Fibroblast of upper back skin (primary cell): ENCODE measurements at regions not wholly inside any gene's neighbourhood (a gene's known extent, or its start where the extent isn't known, plus 50 kb on each side); places are given as distances from the start of the nearest gene placed in this dataset.
A peak's percentile ranks its signal among the peaks of the same experiment; 100 is the strongest.

Experiments used
- DNase-seq: peaks from one replicate; pipeline ENCODE4 v3.0.0-alpha.2; 2013

GRCh38 chr2:21740484-21740883, 616.7 kb downstream of the TDRD15 start:
- DNase-seq, result peak; percentile 75

GRCh38 chr2:21746499-21746898, 622.7 kb downstream of the TDRD15 start:
- DNase-seq, result no peak

- no peak for DNase-seq
Measured at GRCh38 chr2:21748501-21748900, 624.7 kb downstream of the TDRD15 start.

GRCh38 chr2:21754164-21754788, 630.5 kb downstream of the TDRD15 start:
- DNase-seq, result no peak

DNA sequence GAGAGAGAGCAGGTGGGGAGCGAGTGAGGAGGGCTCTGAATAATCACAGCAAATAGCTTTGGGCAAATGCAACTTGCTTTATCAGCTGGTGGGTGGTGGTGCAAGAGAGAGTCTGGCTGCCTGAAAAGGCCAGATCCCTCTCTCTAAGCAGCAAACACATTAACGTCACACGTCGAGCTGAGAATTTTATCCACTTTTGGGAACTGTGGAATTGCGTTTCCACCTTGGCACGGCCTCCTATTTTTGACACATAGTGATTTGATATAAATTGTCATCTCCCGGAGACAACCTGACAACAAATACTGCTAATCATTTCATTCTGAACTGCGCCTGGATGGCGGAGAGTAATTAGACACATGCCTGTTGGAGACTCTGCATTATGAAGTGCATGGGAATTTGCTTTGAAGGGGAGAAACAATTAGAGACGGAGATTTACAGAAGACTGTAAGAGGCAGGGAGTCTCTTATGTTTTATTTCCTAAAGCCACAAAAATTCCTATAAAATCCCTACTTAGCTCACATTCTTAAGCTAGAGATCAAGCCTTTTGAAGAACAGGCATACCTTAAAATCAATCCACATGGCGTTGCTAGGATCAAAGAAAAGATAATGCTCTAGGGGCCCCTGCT, 634.1 kb downstream of the TDRD15 start:
- no peak for DNase-seq

- DNase-seq, result no peak
Measured at GRCh38 chr2:21759819-21760218, 636.1 kb downstream of the TDRD15 start.

DNA sequence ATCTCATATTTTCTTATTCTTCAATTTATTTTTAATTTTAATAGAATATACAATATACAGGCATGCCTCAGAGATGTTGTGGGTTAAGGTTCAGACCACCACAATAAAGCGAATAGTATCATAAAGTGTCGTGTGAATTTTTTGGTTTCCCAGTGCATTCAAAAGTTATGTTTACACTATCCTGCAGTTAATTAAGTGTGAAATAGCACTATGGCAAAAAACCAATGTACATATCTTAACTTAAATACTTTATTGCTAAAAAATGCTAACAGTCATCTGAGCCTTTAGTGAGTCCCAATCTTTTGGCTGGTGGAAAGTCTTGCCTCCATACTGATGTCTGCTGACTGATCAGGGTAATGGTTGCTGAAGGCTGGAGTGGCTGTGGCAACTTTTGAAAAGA, 637.6 kb downstream of the TDRD15 start:
- no peak for DNase-seq

DNA sequence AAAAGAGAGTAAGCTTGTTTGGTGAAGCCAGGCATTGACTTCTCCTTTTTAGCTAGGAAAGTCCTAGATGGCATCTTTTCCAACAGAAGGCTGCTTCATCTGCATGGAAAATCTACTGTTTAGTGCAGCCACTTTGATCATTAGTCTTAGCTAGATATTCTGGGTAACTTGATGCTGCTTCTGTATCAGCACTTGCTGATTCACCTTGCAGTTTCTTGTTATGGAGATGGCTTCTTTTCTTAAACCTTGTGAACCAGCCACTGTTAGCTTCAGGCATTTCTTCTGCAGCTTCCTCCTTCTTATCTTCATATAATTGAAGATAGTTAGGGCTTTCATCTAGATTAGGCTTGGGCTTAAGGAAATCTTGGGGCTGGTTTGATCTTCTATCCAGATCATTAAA, 639.7 kb downstream of the TDRD15 start:
- no peak for DNase-seq

GRCh38 chr2:21770787-21771186, 647.0 kb downstream of the TDRD15 start:
- no peak for DNase-seq

DNA sequence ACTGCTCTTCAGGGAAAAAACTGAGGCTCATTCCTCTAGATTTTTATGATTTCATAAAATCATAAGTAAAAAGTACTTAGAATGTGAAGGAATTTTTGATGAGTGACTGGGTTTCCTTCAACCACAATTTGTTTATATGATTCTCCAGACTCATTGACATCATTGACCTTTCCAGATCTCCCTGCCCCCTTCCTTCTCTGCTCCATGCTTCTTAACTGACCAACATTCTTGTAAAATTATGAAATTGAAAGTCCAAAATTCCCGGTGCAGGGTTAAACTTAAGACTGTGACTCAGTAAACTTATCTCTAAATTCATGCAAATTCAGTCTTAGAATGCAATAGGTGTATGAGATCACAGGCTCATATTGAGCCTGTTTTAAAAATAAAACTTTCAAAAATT, 648.9 kb downstream of the TDRD15 start:
- DNase-seq, result peak; percentile 86

DNA sequence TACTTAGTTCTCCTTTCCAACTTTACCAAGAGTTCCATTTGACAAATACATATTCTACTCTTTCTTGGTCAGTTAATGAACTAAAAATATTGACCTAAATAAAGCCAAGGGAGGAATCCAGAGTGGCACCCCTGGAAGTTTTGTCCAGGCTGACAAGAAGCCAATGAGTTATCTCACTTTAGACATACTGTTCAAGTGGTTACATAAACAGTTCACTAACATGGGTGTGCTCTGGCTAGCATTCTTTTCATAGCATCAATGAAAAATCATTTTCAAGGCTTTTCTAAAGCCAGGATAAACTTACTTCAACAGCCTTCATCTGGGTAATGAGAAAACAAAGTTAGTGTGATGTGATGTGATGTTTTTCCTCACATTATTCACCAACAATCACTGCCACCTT, 649.4 kb downstream of the TDRD15 start:
- no peak for DNase-seq

DNA sequence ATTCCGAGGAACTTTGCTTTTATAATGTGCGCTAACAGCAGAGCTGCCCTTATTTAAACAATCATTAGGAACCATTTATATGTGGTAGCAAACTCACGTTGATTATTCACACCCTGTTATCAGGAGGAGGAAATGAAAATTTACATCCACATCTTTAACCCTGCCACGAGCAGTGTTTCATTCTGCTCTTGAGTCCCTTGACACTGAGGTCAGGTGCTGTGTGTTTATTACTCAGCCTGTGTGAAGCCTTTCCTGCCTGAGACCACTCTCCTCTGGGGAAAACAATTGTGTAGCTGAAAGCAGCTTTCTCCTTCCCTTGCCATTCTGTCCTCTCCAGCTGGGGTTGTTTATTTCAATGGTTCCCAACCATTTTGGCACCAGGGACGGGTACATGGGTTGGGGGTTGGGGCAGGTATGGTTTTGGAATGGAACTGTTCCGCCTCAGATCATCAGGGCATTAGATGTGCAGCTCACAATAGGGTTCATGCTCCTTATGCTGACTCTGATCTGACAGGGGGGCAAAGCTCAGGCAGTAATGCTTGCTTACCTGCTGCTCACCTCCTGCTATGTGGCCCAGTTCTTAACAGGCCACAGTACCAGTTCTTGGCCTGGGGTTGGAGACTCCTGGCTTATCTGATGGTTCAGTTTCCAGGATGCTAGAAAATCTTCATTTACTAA, 651.1 kb downstream of the TDRD15 start:
- DNase-seq, result no peak

DNA sequence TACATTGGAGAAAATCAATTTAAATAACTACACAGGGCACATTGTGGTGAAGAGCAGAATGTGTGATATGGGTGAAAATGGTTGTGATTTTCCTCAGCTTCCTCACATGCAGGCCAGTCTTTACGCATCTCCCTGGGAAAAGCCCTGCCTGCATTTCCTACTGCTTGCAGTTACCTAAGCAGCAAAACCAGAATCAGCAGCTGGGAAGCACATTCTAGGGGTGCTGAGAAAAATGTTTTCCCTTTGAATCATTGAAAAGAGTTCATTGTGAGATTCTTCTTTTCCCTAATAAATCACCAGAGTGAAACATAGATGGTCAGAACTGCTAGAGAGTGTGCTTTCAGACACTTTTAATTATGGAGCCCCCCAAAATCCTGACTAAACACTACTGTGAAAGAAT, 656.0 kb downstream of the TDRD15 start:
- no peak for DNase-seq

- DNase-seq, result no peak
Measured at GRCh38 chr2:21781962-21782361, 658.2 kb downstream of the TDRD15 start.

GRCh38 chr2:21782866-21783265, 659.1 kb downstream of the TDRD15 start:
- DNase-seq, result no peak

DNA sequence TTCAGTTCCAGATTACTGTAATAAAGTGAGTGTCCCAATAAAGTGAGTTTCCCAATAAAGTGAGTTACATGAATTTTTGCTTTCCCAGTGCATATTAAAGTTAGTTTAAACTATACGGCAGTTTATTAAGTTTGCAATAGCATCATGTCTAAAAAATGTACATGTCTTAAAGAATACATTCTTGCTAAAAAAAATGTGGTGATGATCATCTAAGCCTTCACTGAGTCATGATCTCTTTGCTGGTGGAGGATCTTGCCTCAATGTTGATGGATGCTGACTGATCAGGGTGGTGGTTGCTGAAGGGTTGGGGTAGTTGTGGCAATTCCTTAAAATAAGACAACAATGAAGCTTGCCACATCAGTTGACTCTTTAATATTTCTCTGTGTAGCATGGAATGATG, 664.2 kb downstream of the TDRD15 start:
- peak; percentile 69 for DNase-seq

GRCh38 chr2:21790311-21790710, 666.5 kb downstream of the TDRD15 start:
- peak; percentile 2 for DNase-seq

GRCh38 chr2:21792571-21792970, 668.8 kb downstream of the TDRD15 start:
- DNase-seq, result no peak

DNA sequence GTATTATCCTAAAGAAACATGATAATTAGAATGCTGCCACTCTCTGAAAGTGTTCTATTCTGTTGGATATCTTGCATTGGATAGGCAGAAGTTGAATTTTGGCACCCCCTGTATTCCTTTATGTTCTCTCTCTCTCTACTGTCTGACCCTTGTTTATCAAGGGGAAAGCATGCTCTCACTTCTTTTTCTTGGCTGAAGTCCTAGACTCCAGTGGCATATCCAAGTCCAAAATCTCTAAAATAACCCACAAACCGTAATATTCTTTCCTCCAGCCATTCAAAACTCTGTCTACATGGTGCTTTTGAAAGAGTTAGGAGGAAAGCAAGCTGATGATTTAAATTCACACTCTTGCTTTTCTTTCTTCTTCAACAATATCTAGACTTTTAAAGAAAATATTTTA, 669.7 kb downstream of the TDRD15 start:
- DNase-seq, result peak; percentile 10

DNA sequence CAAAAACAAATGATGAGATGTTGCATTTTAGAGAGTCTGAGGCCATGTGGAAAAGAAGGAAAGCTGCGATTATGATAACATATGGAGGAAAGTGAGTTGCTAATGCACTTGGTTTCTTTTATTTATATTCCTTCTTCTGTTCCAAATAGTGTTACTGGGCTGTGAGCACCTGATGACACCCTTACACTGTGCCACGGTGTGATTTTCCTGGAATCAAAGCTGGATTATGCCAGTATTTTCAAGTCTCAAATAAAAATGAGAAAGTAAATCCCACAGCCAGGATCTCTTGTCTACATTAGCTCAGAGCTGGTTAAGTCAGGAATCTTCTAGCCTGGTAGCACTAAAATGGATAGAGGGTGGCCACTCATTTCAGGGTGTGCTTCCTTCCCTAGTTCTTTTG, 670.8 kb downstream of the TDRD15 start:
- DNase-seq, result no peak

GRCh38 chr2:21800356-21800755, 676.6 kb downstream of the TDRD15 start:
- no peak for DNase-seq

- DNase-seq, result no peak
Measured at GRCh38 chr2:21803550-21803949, 679.8 kb downstream of the TDRD15 start.

DNA sequence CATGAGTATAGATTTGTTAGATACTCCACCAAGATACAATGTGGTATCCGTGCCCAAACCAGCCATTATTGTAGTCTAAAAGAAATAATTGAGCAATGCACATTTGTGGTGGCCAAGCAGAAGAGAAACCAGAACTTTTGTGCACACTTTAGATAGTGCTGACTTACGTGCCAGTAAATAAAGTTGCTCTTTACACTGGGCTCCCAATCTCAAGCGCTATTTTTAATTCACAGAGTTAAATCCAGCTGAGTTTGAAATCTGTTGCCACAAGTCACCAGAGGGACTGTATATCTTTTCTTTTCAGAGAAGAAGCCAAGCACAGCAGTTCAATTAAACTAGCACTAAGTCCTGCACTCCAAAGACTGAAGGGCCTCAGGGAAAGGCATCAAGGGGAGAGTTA, 680.4 kb downstream of the TDRD15 start:
- DNase-seq, result no peak

- no peak for DNase-seq
Measured at GRCh38 chr2:21811541-21811940, 687.8 kb downstream of the TDRD15 start.

DNA sequence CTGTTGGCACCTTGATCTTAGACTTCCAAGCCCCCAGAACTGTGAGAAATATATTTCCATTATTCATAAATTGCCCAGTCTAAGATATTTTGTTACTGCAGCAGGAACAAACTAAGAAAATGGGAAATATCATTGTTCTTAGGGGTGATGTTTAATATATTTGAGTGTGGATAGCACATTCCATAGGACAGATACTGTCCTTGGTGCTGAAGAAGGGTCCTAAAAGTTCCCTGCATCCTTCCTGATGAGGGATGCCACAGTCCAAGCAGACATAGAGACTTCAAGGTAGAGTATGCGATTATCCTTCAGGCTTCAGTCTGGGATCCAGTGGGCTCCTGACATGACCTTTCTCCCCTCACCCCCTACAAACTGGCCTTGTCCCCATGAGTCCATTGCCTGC, 689.0 kb downstream of the TDRD15 start:
- no peak for DNase-seq
